Spinal cord (tissue), 9 donors: ENCODE measurements at regions not wholly inside any gene's neighbourhood (a gene's known extent, or its start where the extent isn't known, plus 50 kb on each side); places are given as distances from the start of the nearest gene placed in this dataset.
A peak's percentile ranks its signal among the peaks of the same experiment; 100 is the strongest.
"Not testable (repeated sequence)": the region's sequence is repeated elsewhere in the genome, so short reads cannot be mapped to it uniquely, and the experiment has no call there.

Source experiments
- DNase-seq, 6 donors: peaks; one replicate each; pipeline versions ENCODE4 v3.0.0 to v3.0.0-alpha.2; 2013 to 2015; ENCODE audit warnings: low spot score in 6 of 6, low read depth in 4 of 6
- H3K27ac ChIP-seq: one replicate; pipeline ENCODE4 v1.5.1; 2013; ENCODE audit warnings: low read depth, low read length, control low read depth
- H3K27me3 ChIP-seq: one replicate; pipeline ENCODE4 v1.6.1; 2013; ENCODE audit warnings: low read length; ENCODE audit not compliant: control insufficient read depth, insufficient read depth
- H3K36me3 ChIP-seq: one replicate; pipeline ENCODE4 v1.6.1; 2013; ENCODE audit warnings: low read length; ENCODE audit not compliant: control insufficient read depth, insufficient read depth
- H3K4me1 ChIP-seq: one replicate; pipeline ENCODE4 v1.6.1; 2013; ENCODE audit warnings: low read length; ENCODE audit not compliant: control insufficient read depth, insufficient read depth
- H3K4me3 ChIP-seq: one replicate; pipeline ENCODE4 v1.5.1; 2013; ENCODE audit warnings: low read depth, low read length, control low read depth
- H3K9me3 ChIP-seq: one replicate; pipeline ENCODE4 v1.6.1; 2013; ENCODE audit warnings: low read length; ENCODE audit not compliant: control insufficient read depth, insufficient read depth
- WGBS: methylation state at CpG from one replicate; pipeline ENCODE4 v1.1.5; 2013; ENCODE audit warnings: missing lambda C conversion rate; ENCODE audit not compliant: insufficient coverage; 5-methylcytosine and 5-hydroxymethylcytosine counted together
- donor health status: healthy.

DNA sequence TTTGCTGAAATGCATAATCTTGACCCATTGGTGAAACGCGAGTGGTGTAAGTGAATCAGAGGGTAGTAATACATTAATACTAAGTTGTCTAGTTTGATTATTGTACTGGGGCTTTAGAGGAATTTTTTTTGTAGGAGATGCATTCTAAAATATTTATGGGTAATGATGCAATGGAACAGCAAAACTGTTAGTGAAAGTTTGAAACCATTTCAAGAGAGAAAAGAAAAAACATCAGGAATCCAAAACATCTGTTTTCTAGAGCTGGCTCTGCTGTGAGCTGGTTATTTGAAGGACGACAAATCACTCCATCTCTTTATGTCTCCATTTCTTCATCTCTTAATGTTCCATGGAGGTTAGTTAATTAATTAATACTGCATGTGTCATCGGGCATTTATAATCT, 351.9 kb upstream of the FAT1 start:
- DNase-seq: no peak
- WGBS: 80% methylated on average over 2 of the region's 4 CpGs
- H3K27ac ChIP-seq: no peak overlapping the region

DNA sequence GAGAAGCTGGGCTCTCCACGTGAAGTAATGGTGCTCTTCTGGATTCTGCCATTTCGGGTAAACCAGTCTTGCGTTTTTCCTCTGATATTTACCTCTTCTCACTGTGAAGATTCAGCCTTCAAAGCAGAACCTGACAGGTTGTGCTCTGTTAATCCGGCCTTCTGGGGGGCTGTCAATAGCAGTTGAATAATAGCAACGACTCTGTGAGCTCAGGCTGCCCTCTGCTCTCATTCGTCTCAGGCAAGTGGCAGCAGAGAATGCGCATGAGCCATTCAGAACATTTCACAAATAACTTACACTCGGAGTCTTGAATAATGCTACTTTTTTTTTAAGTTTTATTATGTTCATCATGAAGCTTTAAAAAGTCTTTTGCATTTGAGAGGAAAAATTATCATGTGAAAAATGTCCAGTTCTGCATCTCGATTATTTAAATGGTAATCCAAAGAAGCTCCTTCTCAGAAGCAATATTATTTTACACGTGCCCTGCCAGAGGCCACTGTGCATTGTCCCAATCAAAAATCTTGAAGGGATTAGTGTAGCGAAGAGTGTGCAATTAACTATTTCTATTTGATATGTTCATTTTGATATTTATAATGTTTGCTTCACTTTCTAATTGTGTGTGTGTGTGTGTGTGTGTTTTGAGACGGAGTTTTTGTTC, 354.2 kb upstream of the FAT1 start:
- no peaks in the 10 kb centered on the region for H3K4me1 ChIP-seq
- DNase-seq: peak in 1 of 6 donors; percentile 32
- H3K4me3 ChIP-seq: no peak overlapping the region
- WGBS: 22% methylated on average over 3 of the region's 12 CpGs
- H3K27ac ChIP-seq: no peak overlapping the region
- H3K27me3 ChIP-seq: no peaks in the 10 kb centered on the region
- no peaks in the 10 kb centered on the region for H3K9me3 ChIP-seq
- no peaks in the 10 kb centered on the region for H3K36me3 ChIP-seq

More for the DNA sequence above, 351.9 kb upstream of the FAT1 start:
- H3K27me3 ChIP-seq: no peaks in the 10 kb centered on the region
- H3K4me1 ChIP-seq: peaks cover 3% of the 10 kb centered on the region
- H3K9me3 ChIP-seq: no peaks in the 10 kb centered on the region
- no peak overlapping the region for H3K4me3 ChIP-seq
- H3K36me3 ChIP-seq: no peaks in the 10 kb centered on the region

DNA sequence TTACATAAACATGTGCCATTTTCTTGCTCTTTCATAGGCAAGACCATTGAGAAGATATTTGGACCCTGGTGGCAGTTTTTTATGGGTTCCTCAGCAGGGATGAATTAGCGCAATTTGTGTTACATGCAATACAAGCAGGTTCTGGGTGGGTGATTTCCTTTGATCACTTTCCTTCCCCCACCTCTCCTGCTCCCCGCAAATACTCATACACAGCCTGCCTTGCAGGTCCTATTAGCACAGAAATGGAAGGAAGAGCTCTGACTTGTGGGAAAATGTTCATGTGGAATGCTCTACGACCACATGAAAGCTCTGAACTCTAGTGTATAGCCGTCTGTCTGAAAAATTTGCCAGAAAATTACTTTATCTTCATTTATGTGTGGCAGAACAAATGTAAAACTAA, 361.0 kb upstream of the FAT1 start:
- Histone ChIP-seq H3K36me3 (no peaks in the 10 kb centered on the region), H3K27me3 (no peaks in the 10 kb centered on the region), H3K4me3 (no peak overlapping the region), H3K27ac (no peak overlapping the region), H3K4me1 (peaks cover 4% of the 10 kb centered on the region), H3K9me3 (no peaks in the 10 kb centered on the region)
- no CpG with 5 or more reads among the region's 4 CpGs for WGBS
- DNase-seq: peak in 1 of 6 donors; percentile 40

DNA sequence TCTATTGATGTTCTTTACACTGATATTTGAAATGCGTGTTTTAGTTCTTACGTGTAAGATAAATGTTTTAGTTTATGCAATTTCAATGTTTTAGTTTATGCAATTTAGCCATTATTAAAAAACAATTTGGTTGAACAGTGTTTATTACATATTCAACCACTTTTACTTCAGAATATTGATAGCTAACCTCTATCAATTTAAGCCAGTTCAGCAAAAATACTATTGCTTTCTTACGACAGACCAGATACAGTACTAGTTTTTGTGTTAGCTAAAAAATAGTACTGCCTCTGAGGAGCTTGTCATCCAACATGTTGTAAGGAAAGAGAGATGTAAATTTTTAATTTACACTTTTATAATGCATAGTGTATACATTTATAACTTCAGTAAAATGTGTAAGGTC, 361.7 kb upstream of the FAT1 start:
- no peaks in the 10 kb centered on the region for H3K36me3 ChIP-seq
- no CpG with 5 or more reads among the region's 3 CpGs for WGBS

DNA sequence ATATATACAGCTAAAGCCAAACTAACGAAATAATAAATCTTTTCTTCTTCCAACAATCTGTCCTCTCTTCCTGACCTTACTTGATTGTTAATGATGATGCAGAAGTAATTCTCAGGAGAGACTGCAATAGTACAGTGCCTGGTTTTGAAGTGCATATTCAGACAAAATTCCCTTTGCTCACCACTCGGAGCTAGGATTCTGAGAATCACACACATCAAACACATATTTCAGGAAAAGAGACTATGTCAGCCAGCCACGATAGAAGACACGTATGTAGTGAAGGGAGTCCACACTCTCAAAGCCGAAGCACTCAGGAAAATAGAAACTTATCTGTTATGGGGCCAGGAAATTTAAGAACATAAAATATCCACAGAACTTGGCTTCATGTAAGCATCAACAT, 362.5 kb upstream of the FAT1 start:
- WGBS: no CpG with 5 or more reads among the region's 5 CpGs
- Histone ChIP-seq H3K27me3 (no peaks in the 10 kb centered on the region), H3K4me1 (peaks cover 4% of the 10 kb centered on the region), H3K27ac (no peak overlapping the region), H3K4me3 (no peak overlapping the region), H3K36me3 (no peaks in the 10 kb centered on the region), H3K9me3 (no peaks in the 10 kb centered on the region)
- DNase-seq: no peak

More for the DNA sequence above, 361.7 kb upstream of the FAT1 start:
- H3K27me3 ChIP-seq: no peaks in the 10 kb centered on the region
- DNase-seq: no peak
- peaks cover 4% of the 10 kb centered on the region for H3K4me1 ChIP-seq
- no peaks in the 10 kb centered on the region for H3K9me3 ChIP-seq
- H3K27ac ChIP-seq: no peak overlapping the region
- no peak overlapping the region for H3K4me3 ChIP-seq

DNA sequence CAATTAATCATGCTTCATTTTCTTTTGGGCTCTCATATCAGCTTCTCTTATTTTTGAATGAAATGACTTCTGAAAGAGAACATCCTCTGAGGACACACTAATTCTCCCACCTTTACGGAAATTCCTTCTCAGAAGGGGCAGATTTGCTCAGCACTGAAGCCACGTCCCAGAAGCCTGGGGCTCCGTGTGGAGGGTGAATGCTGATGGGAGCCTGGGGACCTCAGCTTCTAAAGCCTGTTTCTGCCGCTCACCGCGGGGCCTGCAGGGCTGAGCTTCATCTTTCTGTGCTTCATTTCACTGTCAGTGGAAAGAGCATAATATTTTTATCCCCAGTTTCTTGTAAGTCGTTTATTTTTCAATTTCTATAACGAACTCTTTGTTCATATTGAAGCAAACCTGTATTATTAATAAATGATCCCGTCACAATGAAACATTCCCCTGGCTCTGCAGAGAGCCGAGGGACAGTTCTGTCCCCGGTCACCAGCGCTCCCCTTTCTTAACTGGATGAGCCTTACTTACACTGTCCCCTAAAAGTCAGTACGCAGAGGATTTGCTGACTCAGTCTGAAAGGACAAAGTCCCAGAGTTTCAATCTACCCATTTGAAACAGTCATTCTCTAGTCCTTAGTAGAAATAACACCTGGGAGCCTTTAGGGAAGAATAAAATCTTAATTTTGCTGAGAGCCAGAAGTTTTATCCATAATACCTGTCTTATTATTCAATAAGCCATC, 364.6 kb upstream of the FAT1 start:
- no peaks in the 10 kb centered on the region for H3K27me3 ChIP-seq
- H3K9me3 ChIP-seq: no peaks in the 10 kb centered on the region
- H3K36me3 ChIP-seq: no peaks in the 10 kb centered on the region
- whole genome bisulfite sequencing: 43% methylated on average over 9 of the region's 13 CpGs
- DNase-seq: peak in 1 of 6 donors; percentile 27
- H3K27ac ChIP-seq: no peak overlapping the region
- no peak overlapping the region for H3K4me3 ChIP-seq
- H3K4me1 ChIP-seq: peaks cover 4% of the 10 kb centered on the region

DNA sequence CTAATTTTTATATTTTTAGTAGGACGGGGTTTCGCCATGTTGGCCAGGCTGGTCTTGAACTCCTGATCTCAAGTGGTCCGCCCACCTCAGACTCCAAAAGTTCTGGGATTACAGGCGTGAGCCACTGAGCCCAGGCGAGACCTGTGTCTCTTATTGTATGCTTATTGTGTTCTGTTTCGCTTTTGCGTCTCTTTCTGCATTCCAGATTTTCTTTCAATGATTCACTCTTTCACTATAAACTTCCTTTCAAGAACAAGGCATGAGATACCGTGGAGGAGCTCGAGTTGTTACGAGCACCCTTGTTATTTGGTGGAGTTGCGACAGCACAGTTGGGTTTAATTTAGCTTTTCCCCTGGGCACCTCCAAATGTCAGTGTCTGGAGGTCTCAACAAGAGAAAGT, 366.7 kb upstream of the FAT1 start:
- WGBS: 100% methylated on average over 1 of the region's 11 CpGs
- H3K27me3 ChIP-seq: no peaks in the 10 kb centered on the region

DNA sequence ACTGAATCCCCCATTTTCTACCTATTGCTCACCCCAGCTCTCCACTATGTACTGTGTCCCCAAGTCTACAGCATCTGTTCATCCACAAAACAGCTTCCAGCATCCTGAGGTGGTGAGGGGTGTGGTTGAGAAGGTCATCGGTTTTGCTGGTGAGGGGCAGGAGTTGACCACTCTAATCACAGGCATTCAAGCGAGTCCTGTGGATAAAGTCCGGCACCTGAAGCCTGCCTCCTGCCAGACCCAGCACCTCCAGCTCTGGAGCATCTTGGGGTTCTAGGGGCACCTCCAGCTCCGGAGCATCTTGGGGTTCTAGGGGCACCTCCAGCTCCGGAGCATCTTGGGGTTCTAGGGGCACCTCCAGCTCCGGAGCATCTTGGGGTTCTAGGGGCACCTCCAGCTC, 367.2 kb upstream of the FAT1 start:
- H3K4me1 ChIP-seq, H3K27me3 ChIP-seq, H3K9me3 ChIP-seq, H3K27ac ChIP-seq, H3K4me3 ChIP-seq, DNase-seq, H3K36me3 ChIP-seq: not testable (repeated sequence)
- WGBS: 96% methylated on average over 4 of the region's 6 CpGs

More for the DNA sequence above, 366.7 kb upstream of the FAT1 start:
- no peak for DNase-seq
- Histone ChIP-seq H3K9me3 (no peaks in the 10 kb centered on the region), H3K4me1 (peaks cover 4% of the 10 kb centered on the region), H3K4me3 (no peak overlapping the region), H3K36me3 (no peaks in the 10 kb centered on the region), H3K27ac (no peak overlapping the region)

DNA sequence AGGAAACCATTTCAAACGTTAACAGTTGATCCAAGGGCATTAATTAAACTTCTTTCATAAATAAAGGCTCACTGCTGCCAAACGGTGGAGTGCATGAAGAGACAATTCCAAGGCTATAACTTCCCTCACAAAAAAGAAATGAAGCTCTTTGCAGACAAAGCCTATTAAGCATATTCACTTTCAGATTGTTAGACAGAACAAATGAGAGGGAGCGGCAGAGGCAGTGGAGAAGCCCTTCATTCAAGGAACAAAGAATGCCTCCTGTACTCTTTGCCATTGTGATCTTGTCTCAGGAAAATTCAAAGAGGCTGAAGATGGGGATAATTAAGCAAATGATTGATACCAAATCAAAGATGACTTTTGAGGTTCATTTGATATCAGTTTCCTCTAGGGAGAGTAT, 370.5 kb upstream of the FAT1 start:
- no peak for DNase-seq
- peaks cover 2% of the 10 kb centered on the region for H3K9me3 ChIP-seq
- no peaks in the 10 kb centered on the region for H3K36me3 ChIP-seq
- H3K4me1 ChIP-seq: no peaks in the 10 kb centered on the region
- WGBS: 67% methylated on average over 2 of the region's 3 CpGs
- no peaks in the 10 kb centered on the region for H3K27me3 ChIP-seq
- no peak overlapping the region for H3K4me3 ChIP-seq
- no peak overlapping the region for H3K27ac ChIP-seq

DNA sequence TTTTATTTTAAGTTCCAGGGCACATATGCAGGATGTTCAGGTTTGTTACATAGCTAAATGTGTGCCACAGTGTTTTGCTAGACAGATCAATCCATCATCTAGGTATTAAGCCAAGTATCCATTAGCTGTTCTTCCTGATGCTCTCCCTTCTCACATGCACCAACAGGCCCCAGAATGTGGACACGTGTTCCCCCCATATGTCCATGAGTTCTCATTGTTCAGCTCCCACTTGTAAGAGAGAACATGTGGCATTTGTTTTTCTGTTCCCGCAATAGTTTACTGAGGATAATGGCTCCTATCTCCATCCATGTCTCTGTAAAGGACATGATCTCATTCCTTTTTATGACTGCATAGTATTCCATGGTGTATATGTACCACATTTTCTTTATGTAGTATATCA, 374.8 kb upstream of the FAT1 start:
- no peaks in the 10 kb centered on the region for H3K36me3 ChIP-seq

More for the DNA sequence above, 374.8 kb upstream of the FAT1 start:
- Histone ChIP-seq H3K27me3 (no peaks in the 10 kb centered on the region), H3K4me1 (no peaks in the 10 kb centered on the region), H3K9me3 (peaks cover 2% of the 10 kb centered on the region), H3K4me3 (no peak overlapping the region), H3K27ac (no peak overlapping the region)
- DNase-seq: no peak
- no CpG with 5 or more reads among the region's 2 CpGs for WGBS
